Fibroblast of lung (primary cell): ENCODE measurements at regions not wholly inside any gene's neighbourhood (a gene's known extent, or its start where the extent isn't known, plus 50 kb on each side); places are given as distances from the start of the nearest gene placed in this dataset.

Experiments used
- EZH2 ChIP-seq: IDR thresholded peaks from 2 replicates; pipeline ENCODE4 v1.5.1; 2012; ENCODE audit warnings: low read length, control low read depth, mild to moderate bottlenecking; ENCODE audit errors: missing control alignments
- TF ChIP-seq, protein P1 (sequence below), 2 donors: IDR thresholded peaks in 1 of 2; conservative IDR thresholded peaks in 1 of 2; 1 replicate in 1 of 2; 2 replicates in 1 of 2; pipeline ENCODE4 v1.5.1; 2011 to 2012; ENCODE audit warnings: low read length in 2 of 2, control low read depth in 1 of 2, inconsistent platforms in 1 of 2, low read depth in 1 of 2, mild to moderate bottlenecking in 1 of 2

DNA sequence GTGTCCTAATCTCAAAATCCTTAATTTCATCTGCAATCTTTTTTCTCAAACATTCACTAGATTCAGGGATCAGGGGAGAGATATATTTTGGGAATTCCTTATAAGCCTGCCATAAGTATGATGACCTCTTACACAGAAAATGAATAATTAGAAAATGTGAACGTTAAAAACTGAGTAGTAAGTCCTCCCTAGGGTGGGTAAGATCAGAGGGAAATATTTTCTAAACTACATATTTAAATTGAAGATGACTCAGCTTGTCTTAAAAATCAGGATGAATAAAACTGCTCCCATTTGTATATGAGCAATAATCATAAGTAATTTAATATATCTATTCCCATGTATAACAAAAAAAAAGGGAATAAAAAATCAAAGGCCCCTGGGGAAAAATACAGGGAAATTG is 935.5 kb downstream of the TMTC2 start:
- TF ChIP-seq, protein P1, sequence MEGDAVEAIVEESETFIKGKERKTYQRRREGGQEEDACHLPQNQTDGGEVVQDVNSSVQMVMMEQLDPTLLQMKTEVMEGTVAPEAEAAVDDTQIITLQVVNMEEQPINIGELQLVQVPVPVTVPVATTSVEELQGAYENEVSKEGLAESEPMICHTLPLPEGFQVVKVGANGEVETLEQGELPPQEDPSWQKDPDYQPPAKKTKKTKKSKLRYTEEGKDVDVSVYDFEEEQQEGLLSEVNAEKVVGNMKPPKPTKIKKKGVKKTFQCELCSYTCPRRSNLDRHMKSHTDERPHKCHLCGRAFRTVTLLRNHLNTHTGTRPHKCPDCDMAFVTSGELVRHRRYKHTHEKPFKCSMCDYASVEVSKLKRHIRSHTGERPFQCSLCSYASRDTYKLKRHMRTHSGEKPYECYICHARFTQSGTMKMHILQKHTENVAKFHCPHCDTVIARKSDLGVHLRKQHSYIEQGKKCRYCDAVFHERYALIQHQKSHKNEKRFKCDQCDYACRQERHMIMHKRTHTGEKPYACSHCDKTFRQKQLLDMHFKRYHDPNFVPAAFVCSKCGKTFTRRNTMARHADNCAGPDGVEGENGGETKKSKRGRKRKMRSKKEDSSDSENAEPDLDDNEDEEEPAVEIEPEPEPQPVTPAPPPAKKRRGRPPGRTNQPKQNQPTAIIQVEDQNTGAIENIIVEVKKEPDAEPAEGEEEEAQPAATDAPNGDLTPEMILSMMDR (conservative IDR thresholded peaks at IDR 0.05 in 1 of 2, IDR thresholded peaks at IDR 0.05 in 1 of 2; ENCODE audit: low read depth in 1 of 2, low read length in 2 of 2) = no peak
- TF ChIP-seq EZH2 = no peak
